Central memory CD8-positive, alpha-beta T cell (primary cell): ENCODE measurements at regions not wholly inside any gene's neighbourhood (a gene's known extent, or its start where the extent isn't known, plus 50 kb on each side); places are given as distances from the start of the nearest gene placed in this dataset.

Experiments used
- ATAC-seq: fragments of 150-1000 bp; cut with Tn5 transposase; replicated peaks from 2 replicates; pipeline ENCODE4 v1.10.0; 2022; ENCODE audit warnings: mild to moderate bottlenecking, moderate FRiP score, moderate number of reproducible peaks; ENCODE audit not compliant: poor library complexity, severe bottlenecking; ENCODE audit errors: extremely low read depth
- DNase-seq, 2 donors: peaks; one replicate each; pipeline ENCODE4 v3.0.0; 2021; ENCODE audit warnings: low spot score in 2 of 2
- H3K27ac Mint-ChIP-seq: one replicate; pipeline ENCODE4 v1.8.0; 2022; ENCODE audit warnings: low read depth, mild to moderate bottlenecking, moderate library complexity, mixed read lengths
- H3K27me3 Mint-ChIP-seq: one replicate; pipeline ENCODE4 v1.8.0; 2022; ENCODE audit warnings: mixed read lengths
- H3K36me3 Mint-ChIP-seq: one replicate; pipeline ENCODE4 v1.8.0; 2022; ENCODE audit warnings: mild to moderate bottlenecking, moderate library complexity, mixed read lengths; ENCODE audit not compliant: insufficient read depth
- H3K4me1 Mint-ChIP-seq: one replicate; pipeline ENCODE4 v1.8.0; 2022; ENCODE audit warnings: mixed read lengths
- H3K4me3 Mint-ChIP-seq: one replicate; pipeline ENCODE4 v1.8.0; 2022; ENCODE audit warnings: mild to moderate bottlenecking, moderate library complexity, mixed read lengths
- H3K9me3 Mint-ChIP-seq: one replicate; pipeline ENCODE4 v1.8.0; 2022; ENCODE audit warnings: mixed read lengths

DNA sequence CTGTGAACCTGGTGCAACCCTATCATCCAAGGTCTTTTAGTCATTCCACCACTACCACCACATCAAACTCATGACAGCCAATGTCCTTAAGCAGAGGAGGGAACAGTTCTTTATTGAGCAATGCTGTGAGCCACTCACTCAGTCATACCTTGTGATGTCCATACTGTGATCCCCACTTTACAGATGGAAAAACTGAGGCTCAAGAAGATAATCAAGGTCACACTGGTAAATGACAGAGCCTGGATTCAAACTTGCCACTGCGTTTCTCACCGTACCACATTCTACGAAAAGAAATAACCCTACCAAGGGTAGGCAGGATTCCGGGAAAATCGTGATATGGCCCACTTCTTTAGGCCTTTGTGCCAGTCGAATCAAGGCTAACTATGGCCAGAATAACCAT lies 172.6 kb downstream of the CCT6B start:
- DNase-seq, result no peak
- ATAC-seq, result no peak

DNA sequence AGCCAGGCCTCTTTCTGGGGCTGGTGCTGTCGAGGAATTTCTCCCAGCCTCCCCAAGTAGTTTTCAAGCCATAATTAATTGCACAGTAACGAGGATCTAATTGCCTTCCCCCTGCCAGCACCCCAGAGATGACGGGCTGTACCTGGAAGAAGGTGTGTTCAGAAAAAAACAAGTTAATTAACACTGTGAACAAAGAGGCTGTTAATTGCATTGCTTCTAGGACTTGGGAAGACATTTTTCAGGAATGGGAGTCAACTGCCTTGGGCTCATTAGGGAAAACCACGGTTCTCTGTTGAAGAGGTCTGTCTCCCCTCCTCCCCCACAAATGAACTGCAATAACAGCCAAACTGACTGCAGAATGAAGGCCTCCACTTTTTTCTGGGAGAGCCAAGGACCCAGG lies 176.7 kb downstream of the CCT6B start:
- Mint-ChIP-seq H3K4me3 (no peak overlapping the region), H3K4me1 (no peaks in the 10 kb centered on the region), H3K9me3 (no peaks in the 10 kb centered on the region), H3K36me3 (no peaks in the 10 kb centered on the region), H3K27me3 (peaks cover 28% of the 10 kb centered on the region), H3K27ac (no peak overlapping the region)
- DNase-seq (no peak), ATAC-seq (no peak)

More for the DNA sequence above, 172.6 kb downstream of the CCT6B start:
- peaks cover 40% of the 10 kb centered on the region for H3K27me3 Mint-ChIP-seq
- H3K9me3 Mint-ChIP-seq, result no peaks in the 10 kb centered on the region
- H3K4me1 Mint-ChIP-seq, result no peaks in the 10 kb centered on the region
- H3K4me3 Mint-ChIP-seq, result no peak overlapping the region
- no peaks in the 10 kb centered on the region for H3K36me3 Mint-ChIP-seq
- no peak overlapping the region for H3K27ac Mint-ChIP-seq

DNA sequence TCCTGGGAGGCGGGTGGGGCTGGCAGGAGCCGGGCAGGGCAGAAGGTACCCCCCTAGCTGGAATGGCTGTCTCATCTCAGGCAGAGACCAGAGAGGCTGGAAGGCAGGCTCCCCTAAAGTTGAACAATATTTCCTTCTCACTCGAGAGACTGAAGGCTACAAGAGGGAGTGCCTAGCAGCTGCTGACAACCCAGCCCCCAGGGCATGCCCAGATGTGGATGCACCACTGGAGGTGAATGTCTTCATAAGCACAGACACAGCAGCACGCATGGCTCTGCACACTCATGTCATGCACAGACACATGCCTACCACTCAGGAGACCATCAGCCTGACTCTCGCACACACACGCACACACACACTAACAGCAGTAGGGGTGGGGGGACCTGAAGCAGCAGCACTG lies 179.0 kb downstream of the CCT6B start:
- peaks cover 45% of the 10 kb centered on the region for H3K27me3 Mint-ChIP-seq
- H3K4me1 Mint-ChIP-seq, result peaks cover 6% of the 10 kb centered on the region
- DNase-seq (no peak), ATAC-seq (no peak)
- no peaks in the 10 kb centered on the region for H3K36me3 Mint-ChIP-seq
- no peak overlapping the region for H3K4me3 Mint-ChIP-seq
- no peaks in the 10 kb centered on the region for H3K9me3 Mint-ChIP-seq
- H3K27ac Mint-ChIP-seq, result no peak overlapping the region

DNA sequence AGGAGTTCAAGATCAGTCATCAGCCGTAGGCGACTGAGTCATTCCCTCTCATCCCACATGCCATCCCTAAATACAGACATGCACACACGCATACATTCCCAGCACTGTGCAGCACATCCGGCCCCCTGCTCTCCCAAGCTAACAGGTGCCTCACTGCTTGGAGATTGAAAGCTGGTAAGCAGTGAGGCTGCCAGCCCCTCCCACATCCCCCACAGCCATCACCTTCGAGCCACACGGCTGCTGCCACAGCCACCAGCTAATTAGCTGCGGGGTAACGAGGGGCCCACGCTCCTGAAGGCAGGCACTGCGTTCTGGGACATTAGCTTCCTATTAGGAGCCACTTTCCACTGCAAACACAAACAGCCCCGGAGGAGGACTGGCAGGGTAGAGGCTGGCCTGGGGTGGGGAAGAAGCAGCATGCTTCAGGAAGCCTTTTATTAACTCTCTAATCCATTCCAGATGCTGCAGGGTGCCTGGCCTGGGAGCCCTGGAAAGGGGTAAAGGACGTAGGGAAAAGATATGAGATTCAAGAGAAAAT lies 179.6 kb downstream of the CCT6B start:
- Mint-ChIP-seq H3K9me3 (no peaks in the 10 kb centered on the region), H3K4me3 (no peak overlapping the region), H3K36me3 (no peaks in the 10 kb centered on the region), H3K27me3 (peaks cover 51% of the 10 kb centered on the region), H3K4me1 (peaks cover 6% of the 10 kb centered on the region), H3K27ac (no peak overlapping the region)
- no peak for DNase-seq
- no peak for ATAC-seq

DNA sequence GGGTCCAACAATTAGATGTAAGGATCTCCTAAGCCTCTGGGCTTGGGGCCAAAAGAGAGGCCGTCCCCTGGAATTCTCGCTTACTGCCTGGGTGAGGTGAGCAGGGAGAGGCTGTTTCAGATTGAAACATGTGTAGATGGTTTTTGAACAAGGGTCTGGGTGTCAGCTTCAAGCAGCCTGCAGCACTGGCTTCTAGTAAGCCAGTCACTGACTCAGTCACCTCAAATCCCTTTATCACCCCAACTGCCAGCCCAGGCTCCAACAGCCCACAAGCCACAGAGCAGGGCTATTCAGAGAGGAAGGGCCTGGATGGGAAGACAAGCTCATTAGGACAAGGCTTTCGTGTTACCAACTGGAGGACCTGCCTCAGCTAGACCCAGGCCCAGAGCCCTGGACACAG lies 180.2 kb downstream of the CCT6B start:
- H3K36me3 Mint-ChIP-seq, result no peaks in the 10 kb centered on the region
- no peak for ATAC-seq

DNA sequence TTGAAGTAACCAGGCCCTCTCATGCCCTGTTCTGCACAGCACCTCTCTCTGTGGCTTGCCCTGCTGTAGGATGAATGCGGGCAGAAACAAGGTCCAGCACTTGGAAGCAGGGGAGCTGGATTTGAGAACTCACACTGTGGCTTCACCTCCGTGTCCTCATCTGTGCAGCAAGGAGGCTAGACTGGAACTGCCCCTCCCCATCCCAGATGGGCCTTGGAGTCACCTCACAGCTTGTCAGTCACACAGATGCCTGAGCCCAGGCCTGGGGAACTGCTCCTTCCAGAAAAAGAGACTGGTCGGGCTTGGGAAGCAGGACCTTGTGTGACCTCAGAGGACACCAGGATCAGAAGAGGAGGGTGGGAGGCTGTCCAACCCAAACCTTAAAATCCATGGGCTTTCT lies 180.8 kb downstream of the CCT6B start:
- H3K4me1 Mint-ChIP-seq, result peaks cover 6% of the 10 kb centered on the region
- no peak overlapping the region for H3K27ac Mint-ChIP-seq
- H3K36me3 Mint-ChIP-seq, result no peaks in the 10 kb centered on the region
- H3K9me3 Mint-ChIP-seq, result no peaks in the 10 kb centered on the region
- ATAC-seq, result no peak
- no peak overlapping the region for H3K4me3 Mint-ChIP-seq
- DNase-seq, result no peak
- H3K27me3 Mint-ChIP-seq, result peaks cover 54% of the 10 kb centered on the region

More for the DNA sequence above, 180.2 kb downstream of the CCT6B start:
- Mint-ChIP-seq H3K4me1 (peaks cover 6% of the 10 kb centered on the region), H3K9me3 (no peaks in the 10 kb centered on the region), H3K4me3 (no peak overlapping the region), H3K27ac (no peak overlapping the region), H3K27me3 (peaks cover 54% of the 10 kb centered on the region)
- DNase-seq, result no peak

DNA sequence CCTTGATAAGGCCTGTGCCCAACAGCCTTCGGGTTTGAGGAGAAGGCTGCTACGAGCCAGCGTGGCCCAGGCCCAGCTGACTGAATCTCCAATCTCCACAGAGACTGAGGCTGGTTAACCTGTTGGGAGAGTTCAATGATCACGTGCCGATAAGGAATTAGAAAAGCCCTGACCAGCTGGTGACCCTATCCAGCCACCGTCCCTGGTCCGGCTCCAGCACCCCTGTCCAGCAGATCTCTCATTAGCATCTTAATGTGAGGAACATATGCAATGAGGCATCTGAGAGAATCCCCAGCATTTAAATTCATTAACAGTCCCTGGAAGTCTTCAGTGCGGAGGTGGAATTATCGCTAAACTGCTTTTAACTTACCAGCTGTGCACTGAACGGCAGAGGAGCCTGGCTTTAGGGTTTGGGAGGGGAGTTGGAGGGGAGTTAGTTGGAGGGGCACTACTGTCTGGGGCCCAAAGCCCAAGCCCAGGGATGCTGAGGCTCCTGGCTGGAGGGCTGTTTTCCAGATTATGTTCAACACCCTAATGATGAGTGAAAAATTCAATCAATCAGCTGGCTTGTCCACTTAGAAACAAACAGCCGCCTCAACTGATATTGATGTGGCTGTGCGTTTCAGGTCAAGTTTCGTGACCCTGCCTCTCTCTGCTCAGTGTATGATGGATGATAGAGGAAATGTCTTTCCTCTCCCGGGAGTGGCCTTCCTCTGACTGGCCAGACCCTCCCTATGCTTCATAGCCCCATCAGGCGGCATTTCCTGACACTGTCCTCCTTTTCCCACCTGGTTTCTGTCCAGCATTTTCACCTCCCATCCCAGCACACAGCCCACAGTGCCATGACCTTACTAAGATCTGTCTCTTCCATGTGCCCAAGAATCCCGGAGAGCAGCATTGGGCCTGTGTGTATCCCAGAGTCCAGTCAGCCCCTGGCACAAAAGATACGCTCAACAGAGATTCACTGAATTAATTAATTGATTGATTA lies 184.5 kb downstream of the CCT6B start:
- Mint-ChIP-seq H3K36me3 (no peaks in the 10 kb centered on the region), H3K4me3 (no peak overlapping the region), H3K27me3 (peaks cover 77% of the 10 kb centered on the region), H3K4me1 (peaks cover 6% of the 10 kb centered on the region), H3K27ac (no peak overlapping the region), H3K9me3 (no peaks in the 10 kb centered on the region)
- DNase-seq (no peak), ATAC-seq (no peak)

DNA sequence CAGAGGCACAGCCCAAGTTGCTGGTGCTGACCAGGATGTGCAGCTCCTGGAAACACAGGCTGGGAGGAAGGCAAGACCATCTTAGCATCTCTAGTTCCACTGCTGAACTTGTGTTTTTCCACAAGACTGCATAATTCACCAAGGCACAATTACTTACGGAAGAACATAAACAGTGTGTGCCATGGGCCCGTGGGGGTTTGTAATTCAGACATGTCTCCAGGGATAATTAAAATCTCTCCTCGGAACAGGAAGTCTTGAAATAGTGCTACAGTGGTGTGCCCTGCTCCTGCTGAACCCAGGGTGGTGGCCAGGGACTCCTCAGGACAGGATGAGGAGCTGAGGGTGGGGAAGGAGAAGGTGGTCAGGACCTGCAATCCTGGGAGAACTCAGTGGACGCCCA lies 188.2 kb downstream of the CCT6B start:
- no peaks in the 10 kb centered on the region for H3K9me3 Mint-ChIP-seq
- no peak for DNase-seq
- no peak for ATAC-seq
- H3K27ac Mint-ChIP-seq, result no peak overlapping the region
- no peak overlapping the region for H3K4me3 Mint-ChIP-seq
- no peaks in the 10 kb centered on the region for H3K4me1 Mint-ChIP-seq
- no peaks in the 10 kb centered on the region for H3K36me3 Mint-ChIP-seq
- peaks cover 68% of the 10 kb centered on the region for H3K27me3 Mint-ChIP-seq

DNA sequence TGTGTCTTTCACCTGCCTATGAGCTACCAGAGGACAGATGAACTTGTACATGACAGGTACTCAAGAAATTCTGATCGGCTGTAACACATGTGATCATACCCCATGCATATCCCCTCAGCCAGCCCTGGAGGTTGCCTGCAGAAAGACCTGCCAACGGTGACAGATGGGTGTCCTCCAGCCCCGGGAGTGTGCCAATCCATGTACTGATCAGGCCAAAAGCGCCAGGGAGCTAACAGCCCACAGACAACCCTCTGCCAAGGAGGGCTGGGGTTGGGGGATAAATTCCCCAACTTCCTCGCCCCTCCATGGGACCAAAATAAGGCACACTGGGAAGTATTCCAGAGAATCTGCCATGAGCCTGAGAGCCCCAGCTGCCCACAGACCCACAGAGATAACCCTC lies 189.4 kb downstream of the CCT6B start:
- H3K27me3 Mint-ChIP-seq, result peaks cover 70% of the 10 kb centered on the region
- no peaks in the 10 kb centered on the region for H3K36me3 Mint-ChIP-seq
- no peak for DNase-seq
- no peaks in the 10 kb centered on the region for H3K4me1 Mint-ChIP-seq
- H3K4me3 Mint-ChIP-seq, result no peak overlapping the region
- ATAC-seq, result no peak
- H3K27ac Mint-ChIP-seq, result no peak overlapping the region
- no peaks in the 10 kb centered on the region for H3K9me3 Mint-ChIP-seq

DNA sequence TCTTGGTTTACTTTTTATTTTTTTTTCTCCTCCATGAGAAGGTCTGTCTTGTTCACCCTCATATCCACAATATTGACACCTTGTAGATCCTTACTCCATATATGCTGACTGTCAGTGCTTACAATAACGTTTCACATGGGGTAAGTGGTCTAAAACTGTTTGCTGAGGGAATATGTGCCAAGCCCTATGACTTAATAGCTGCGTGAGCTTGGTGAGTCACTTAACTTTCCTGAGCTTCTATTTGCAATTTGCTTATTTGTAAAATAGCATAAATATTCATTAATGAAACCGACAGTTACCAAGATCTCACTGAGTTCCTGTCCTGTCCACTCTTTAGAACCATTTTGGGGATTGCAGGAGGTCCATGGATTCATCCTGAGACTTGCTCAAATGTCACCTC lies 190.7 kb downstream of the CCT6B start:
- no peak for ATAC-seq
- no peaks in the 10 kb centered on the region for H3K36me3 Mint-ChIP-seq

DNA sequence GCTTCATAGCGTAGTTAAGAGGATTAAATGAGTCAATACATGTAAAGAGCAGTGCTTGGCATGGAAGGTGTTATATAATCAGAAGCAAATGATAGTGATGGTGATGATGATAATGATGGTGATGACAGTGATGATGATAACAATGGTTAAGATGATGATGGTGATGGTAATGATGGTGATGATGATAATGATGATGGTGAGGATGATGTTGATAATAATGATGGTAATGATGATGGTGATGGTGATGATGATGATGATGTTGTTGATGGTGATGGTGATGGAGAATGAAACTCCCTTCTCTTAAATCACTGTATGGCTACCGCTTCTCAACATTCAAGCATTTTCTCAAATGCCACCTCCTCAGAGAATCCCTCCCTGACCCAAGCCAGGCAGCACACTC lies 190.5 kb downstream of the TMEM132E start:
- Mint-ChIP-seq H3K27ac (no peak overlapping the region), H3K36me3 (no peaks in the 10 kb centered on the region), H3K4me3 (no peak overlapping the region), H3K4me1 (no peaks in the 10 kb centered on the region), H3K27me3 (peaks cover 55% of the 10 kb centered on the region), H3K9me3 (no peaks in the 10 kb centered on the region)
- ATAC-seq (no peak), DNase-seq (no peak)

More for the DNA sequence above, 190.7 kb downstream of the CCT6B start:
- H3K27ac Mint-ChIP-seq, result no peak overlapping the region
- no peak overlapping the region for H3K4me3 Mint-ChIP-seq
- no peak for DNase-seq
- H3K9me3 Mint-ChIP-seq, result no peaks in the 10 kb centered on the region
- H3K27me3 Mint-ChIP-seq, result peaks cover 60% of the 10 kb centered on the region
- H3K4me1 Mint-ChIP-seq, result no peaks in the 10 kb centered on the region

DNA sequence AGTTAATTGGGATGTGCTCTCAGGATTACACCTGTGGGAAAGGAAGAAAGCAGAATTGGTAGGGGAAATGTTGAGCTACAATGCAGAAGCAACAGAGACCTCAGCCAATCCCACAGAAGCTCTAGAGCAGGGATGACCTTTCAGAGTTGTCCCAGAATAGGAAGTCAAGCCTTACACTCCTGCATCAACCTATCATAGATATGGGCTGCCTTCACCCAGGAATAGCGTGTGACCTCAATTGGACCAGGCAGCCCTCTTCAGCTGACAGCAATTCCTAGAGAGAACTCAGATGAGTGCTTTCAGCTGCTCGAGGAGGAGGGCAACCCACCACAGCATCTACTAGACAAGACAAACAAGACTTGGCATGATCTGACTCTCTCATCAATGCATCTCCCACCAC lies 189.7 kb downstream of the TMEM132E start:
- no peaks in the 10 kb centered on the region for H3K4me1 Mint-ChIP-seq
- peaks cover 54% of the 10 kb centered on the region for H3K27me3 Mint-ChIP-seq
- no peak overlapping the region for H3K27ac Mint-ChIP-seq
- ATAC-seq, result no peak
- H3K36me3 Mint-ChIP-seq, result no peaks in the 10 kb centered on the region
- no peaks in the 10 kb centered on the region for H3K9me3 Mint-ChIP-seq
- H3K4me3 Mint-ChIP-seq, result no peak overlapping the region
- no peak for DNase-seq

DNA sequence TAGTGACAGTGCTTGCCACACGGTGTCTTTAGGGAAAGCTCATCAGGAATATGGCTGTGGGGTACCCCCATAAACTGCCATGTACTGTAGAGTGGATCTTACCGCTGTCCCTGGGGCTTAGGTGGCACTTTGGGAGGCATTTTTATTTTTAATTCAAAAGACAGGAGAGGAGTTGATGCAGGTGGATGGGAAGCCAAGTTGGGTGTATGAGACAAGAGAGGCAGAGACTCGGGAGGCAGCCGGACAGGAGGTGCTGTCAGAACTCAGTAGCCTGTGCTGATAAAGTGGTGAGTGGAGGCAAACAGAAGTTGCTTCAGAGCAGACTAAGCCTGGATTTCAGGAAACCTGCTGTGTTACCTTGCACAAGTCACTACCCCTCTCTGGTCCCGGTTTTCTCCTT lies 185.9 kb downstream of the TMEM132E start:
- DNase-seq (no peak), ATAC-seq (no peak)
- H3K4me1 Mint-ChIP-seq, result no peaks in the 10 kb centered on the region
- no peak overlapping the region for H3K4me3 Mint-ChIP-seq
- no peak overlapping the region for H3K27ac Mint-ChIP-seq
- H3K36me3 Mint-ChIP-seq, result no peaks in the 10 kb centered on the region
- peaks cover 63% of the 10 kb centered on the region for H3K27me3 Mint-ChIP-seq
- H3K9me3 Mint-ChIP-seq, result no peaks in the 10 kb centered on the region
